HG03460 (cell line): ENCODE measurements at regions not wholly inside any gene's neighbourhood (a gene's known extent, or its start where the extent isn't known, plus 50 kb on each side); places are given as distances from the start of the nearest gene placed in this dataset.
"Not testable (repeated sequence)": the region's sequence is repeated elsewhere in the genome, so short reads cannot be mapped to it uniquely, and the experiment has no call there.

Experiments used
- ATAC-seq: cut with Tn5 transposase; IDR thresholded peaks from one replicate; pipeline ENCODE4 v1.9.1; 2021; ENCODE audit not compliant: unreplicated experiment

DNA sequence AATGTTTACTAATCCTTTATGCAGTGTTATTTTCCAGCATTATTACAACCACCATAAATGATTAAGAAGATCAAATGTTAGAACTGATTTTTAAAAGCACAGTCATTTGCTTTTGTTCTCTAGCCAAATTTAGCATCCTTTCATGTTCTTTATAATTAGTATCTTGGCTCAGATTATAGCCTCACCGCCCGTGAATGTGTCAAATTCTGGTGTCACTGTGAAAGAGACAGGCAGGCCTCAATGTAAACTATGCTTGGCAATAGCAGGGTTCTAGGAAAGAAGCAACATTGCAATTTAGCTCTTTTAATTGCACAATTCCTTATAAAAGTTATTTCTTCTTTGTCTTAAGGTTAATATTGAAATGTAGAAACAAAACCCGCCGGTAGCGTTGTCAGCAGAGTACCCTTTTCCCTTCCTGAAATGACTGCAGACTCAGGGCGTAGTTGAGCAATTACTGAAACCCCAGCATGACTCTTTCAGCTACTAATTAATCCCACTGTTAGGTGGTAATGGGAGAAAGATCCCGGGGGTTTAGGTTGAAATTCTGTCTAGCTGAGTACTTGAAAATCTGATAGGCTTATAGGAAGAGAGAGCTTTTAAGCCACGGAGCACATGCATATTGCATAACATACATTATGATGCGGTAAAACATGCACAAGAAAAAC, 1600.5 kb upstream of the SEL1L start:
- ATAC-seq, result no peak

DNA sequence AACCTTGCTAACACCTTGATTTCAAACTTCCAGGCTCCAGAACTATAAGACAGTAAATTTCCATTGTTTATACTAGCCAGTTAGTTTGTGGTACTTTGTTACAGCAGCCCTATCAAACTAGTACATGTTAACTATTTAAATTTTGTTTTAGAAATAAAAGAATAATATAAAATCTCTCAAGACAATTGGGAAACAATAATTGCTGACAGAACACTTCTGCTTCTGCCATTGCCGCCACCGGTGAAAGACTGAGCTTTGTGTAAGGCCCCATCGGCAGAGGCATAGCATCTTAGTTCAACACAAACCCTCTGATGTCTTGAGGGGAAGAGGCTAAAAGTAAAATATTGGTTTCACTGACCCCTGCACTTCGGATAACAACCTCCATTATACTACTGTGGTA, 1607.1 kb upstream of the SEL1L start:
- ATAC-seq, result no peak

DNA sequence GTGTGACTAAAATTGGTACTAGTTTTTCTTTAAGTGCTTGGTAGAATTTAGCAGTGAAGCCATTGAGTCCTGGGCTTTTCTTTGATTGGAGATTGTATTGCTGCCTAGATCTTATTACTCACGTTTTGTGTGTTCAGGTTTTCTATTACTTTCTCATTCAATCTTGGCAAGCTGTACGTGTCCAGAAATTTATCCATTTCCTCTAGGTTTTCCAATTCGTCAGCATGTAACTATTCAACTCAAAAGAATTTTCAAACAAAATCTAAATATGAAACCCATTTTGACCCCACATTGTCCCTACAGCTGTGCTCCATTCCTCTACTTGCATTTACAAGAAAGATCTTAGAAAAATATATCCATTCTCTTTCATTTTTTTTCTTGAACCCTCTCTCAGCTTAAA, 1613.4 kb upstream of the SEL1L start:
- ATAC-seq, result no peak

DNA sequence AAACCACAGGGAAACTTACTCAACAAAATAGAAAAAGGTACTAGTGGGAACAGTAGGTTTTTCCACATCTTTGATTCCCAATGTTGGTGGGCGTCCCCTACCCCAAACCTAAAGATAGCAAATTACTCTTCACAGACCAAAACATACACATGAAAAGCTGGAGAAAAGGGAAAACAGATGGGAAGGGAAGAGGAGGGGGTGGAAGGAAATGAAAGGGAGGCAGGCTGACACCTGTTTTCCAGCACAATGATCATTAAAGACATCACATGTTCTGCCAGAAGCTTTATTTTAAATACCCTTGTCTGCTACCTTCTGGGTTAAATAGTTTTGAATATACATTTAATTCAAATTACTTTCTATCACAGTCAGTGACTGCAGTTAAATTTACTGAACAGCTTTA, 1617.9 kb upstream of the SEL1L start:
- no peak for ATAC-seq

DNA sequence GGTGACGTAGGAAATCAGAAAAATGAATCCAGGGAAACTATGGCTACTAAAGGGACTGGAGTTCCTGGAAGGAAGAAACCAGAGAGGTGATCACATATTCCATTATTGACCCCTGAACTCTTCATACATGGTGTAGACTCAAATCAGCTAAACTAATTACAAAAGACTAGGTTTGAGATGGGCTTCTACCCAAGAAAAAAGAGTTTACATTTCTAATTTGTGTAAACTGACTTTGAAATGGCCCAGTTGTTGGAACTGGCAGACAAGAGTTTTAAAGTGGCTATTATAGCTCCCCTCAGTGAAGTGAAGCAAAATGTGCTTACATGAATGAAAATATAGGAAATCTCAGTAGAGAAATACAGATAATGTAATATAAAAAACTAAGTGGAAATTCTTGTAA, 1619.4 kb upstream of the SEL1L start:
- no peak for ATAC-seq

DNA sequence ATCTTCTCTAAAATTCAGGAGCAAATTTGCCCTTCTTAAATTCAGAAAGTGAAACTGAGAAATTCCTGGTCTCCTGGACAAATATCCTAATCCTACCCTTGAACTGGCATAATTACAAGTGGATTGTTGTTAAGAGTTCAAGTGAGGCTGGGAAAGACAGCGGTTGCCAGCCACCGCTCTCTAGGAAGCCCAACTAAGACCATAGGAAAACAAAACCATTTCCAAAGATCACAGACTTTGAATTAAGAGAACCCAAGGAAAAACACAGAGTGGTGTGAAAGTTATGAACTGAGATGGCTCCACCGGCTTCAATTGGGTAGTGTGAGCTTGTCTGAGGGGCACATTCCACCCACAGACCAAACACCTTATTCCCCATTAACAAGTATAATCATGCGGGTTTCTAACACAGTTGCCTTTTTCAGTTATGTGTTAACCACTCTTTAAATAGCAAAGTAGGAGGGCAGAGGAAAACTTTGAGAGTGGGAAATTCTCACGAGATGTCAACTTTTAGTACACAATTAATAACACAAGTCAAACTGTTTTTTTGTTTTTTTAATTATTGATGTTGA, 1628.8 kb upstream of the SEL1L start:
- no peak for ATAC-seq

DNA sequence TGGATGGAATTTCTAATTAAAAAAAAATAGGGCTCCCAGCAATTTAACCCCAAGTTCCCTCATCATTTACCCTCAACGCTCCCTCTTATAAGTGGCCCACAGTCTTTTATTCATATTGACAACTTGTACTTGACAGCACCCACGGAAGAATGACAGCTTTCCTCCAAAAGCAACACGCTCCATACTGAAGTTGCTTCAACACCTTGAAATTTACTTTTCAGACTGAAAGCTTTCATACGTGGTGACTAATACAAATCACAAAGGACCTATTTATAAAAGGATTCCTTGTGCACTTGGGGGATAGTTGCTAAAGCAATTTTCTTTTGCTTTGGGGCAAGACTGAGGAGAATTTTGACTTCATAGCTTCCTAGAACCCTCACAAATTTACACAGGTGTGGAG, 1629.4 kb upstream of the SEL1L start:
- ATAC-seq, result no peak

DNA sequence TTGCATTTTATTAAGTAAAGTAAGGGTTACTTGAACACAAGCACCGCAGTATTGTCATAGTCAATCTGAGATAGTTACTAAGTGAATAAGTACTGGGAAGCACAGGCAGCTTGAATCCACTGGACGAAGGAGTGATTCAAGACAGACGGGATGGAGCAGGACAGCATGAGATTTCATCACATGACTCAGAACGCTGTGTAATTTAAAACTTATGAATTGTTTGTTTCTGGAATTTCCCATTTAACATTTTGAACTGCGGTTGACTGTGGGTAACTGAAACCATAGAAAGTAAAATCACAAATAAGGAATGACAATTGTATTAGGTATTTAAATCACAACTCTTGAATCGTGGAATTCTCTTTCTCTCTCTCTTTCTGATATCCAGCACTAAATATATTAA, 1630.4 kb upstream of the SEL1L start:
- ATAC-seq, result no peak

DNA sequence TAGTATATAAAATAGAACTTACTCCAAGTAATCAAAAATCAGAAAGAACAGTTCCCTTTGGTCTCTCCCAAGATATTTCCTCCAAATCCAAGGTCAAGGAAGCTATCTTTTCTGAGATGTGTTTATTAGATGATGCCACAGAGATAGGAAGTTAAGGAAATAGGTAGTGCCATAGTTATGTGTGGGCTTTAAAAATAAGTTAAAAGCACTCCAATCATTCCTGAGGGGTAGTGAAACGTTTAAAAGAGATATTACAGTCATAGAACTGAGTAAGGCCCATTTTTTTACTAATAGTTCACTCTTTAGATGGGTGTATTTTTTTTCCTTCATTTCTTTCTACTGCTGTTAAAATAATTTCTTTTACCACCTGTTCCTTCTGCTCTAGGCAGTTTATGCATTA, 1630.9 kb upstream of the SEL1L start:
- no peak for ATAC-seq

DNA sequence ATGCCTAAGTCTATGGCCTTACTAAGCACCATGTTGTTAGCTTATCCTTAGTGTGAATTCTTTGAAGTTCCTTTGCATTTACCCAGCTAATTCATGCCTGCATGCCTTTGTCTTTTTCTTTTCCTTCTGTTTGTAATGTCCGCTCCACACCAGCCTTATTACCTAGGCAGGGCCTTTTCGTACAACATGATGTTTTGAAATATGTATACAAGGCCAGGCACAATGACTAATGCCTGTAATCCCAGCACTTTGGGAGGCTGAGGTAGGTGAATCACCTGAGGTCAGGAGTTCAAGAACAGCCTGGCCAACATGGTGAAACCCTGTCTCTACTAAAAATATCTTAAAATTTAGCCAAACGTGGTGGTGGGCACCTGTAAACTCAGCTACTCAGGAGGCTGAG, 1636.5 kb upstream of the SEL1L start:
- ATAC-seq, result no peak

DNA sequence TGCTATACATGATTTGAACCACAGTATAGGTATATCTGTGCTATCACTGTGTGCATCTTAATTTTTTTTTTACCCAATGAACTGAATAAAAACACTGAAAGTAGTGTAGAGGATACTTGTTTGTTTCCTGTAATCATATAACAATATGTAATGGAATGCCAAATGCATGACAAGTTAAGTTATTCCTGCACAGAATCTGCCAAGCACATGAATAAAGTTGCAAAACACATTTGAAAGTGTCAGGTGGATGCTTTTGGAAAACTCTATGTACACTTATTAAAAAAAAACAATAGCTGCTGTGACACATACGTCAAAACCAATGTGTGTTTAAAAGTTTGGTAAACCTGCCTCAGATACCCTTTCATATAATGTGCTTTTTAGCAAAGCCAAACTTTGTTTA, 1638.1 kb upstream of the SEL1L start:
- no peak for ATAC-seq

DNA sequence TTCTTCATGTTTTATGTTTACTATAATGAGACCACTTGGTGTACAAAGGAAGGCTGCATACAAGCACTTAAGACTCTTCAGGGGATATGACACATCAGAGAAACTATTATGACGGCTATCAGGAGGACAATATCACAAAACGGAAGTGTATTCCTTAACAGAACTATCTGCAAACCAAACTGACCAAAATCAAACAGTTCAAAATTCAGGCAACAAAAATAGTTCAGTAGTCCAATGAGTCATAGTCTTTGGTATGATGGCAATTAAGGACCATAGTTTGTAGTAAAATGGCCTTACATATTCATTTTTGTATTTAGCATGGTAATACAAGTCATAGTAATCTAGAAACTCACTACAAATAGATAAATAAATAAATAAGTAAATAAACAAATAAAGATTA, 1638.7 kb upstream of the SEL1L start:
- no peak for ATAC-seq

DNA sequence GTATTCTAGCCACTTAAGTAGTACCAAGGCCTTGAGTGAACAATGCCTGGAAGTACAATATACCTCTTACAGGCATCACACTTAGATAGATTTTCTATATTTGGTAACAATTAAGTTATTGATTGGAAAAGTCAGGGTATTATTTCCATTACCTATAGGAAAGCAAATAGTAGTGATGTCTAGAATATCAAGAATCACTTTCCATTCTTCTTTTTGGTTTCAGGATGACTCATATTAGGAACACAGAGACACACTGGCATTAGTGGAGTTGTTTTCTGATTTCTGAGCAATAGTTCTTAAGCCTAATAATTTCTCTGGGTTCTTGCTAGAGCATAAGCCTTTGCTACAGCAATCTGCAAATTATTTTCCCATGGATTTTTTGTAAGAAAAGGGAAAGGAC, 1640.0 kb upstream of the SEL1L start:
- ATAC-seq, result no peak

DNA sequence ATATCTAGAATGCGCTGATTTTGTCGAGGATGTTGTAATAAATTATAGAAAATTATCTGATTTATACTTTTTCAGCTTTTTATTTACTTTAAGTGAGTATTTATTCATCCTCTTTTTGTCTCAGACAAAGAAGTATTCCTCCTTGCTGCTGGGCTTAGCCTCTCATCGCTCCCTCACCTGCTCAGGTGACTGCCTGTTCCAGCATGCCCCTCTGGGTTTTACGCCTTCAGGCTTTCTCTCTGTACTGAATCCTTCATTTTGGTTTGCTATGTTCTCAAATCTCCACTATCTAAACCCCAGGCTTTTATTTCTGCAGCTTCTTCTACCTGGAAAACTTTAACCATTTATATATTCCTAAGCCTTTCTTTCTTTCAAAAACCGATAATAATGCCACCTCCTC, 1650.9 kb upstream of the SEL1L start:
- no peak for ATAC-seq

DNA sequence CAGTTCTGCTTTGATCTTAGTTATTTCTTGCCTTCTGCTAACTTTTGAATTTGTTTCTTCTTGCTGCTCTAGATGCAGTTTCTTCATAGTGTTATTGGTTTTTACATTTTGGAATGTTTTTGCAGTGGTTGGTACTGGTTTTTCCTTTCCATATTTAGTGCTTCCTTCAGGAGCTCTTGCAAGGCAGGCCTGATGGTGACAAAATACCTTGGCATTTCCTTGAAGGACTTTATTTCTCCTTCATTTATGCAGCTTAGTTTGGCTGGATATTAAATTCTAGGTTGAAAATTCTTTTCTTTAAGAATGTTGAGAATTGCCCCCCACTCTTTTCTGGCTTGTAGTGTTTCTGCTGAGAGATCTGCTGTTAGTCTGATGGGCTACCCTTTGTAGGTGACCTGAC, 1654.7 kb upstream of the SEL1L start:
- ATAC-seq, result not testable (repeated sequence)

DNA sequence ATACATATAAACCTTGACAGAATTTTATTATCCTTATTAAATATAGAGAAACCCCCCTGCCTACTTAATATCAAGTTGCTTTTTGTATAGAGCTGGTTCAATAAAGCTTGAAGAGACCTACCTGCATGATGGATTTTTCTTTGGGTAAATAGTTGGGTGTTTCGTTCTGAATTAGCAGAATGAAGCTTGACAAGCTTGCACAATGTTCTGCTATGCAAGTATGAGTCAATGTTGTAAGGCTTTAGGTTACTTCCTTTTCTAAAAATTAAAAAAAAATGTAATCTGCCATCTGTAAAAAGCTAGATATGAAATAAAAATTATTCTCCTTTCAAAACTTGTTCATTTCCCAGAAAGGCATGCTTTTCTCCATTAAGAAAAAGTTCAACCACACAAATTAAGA, 1662.6 kb upstream of the SEL1L start:
- no peak for ATAC-seq

DNA sequence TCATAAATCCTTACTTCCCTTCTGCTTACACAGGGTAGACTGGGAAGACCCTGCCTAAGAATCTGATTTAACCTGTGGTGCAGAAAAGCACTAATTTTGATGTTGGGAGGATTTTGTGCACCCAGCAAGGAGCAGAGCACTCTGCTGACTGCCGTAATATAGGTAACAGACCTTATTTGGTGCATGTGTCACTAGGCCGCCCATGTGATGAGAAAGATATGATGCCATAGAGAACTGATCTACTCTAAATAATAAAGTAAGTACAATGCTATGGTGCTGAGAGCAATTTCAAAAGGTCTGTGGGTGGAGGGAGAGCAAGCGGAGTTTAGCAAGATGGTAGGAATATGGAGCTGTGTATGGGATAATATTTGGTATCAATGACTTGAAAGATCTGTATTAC, 1663.6 kb upstream of the SEL1L start:
- ATAC-seq, result no peak

DNA sequence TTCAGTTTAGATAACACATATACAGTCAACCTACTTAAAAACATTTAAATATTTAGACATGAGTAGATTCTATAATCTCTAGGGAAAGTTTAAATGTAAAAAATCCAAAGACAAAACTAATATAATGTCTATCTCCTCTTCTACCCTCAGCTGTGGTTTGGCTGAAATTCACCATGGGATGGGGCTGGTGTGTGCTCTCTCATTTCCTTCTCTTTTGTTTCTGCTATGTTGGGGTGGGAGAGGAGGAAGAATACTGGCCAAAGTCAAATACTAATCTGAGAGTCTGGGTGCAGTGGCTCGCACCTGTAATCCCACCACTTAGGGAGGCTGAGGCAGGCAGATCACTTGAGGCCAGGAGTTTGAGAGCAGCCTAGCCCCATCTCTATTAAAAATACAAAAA, 1673.9 kb upstream of the SEL1L start:
- ATAC-seq, result no peak

DNA sequence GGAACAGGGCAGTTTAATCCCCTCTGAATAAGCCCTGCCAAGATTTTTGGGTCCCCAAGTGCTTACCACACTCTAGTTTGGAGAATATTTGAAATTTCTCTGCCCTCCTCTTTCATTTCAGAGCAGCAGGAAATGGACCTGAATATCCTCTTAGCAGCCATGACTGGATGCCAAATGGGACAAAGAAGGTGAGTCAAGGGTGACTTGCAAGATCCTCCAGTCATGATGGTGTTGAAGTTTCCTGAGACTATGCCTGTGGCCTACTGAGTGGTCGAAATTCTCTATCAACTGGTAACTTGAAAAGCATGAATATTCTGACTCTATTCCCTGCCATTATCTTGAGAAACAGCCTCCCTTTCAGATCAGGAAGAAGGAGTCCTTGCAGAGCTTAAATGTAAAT, 1674.7 kb upstream of the SEL1L start:
- ATAC-seq, result no peak

DNA sequence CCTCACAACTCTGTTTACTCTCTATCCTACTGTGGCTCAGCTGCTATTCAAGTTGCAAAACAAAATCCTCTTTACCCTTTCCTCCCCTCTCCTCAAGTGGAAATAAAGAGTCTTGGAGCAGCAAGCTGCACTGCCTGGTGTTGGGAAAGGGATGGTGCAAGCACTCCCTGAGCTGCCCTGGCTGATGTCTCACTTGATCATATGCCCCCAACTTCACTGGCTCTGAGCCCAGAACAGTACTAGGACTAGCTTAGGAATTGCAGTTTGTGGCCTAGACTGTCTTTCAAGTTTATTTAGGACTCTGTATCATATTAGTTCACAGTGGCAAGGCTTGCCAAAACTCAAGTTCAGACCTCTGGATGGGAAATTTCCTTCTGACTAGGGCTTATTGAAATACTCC, 1683.8 kb upstream of the SEL1L start:
- no peak for ATAC-seq

DNA sequence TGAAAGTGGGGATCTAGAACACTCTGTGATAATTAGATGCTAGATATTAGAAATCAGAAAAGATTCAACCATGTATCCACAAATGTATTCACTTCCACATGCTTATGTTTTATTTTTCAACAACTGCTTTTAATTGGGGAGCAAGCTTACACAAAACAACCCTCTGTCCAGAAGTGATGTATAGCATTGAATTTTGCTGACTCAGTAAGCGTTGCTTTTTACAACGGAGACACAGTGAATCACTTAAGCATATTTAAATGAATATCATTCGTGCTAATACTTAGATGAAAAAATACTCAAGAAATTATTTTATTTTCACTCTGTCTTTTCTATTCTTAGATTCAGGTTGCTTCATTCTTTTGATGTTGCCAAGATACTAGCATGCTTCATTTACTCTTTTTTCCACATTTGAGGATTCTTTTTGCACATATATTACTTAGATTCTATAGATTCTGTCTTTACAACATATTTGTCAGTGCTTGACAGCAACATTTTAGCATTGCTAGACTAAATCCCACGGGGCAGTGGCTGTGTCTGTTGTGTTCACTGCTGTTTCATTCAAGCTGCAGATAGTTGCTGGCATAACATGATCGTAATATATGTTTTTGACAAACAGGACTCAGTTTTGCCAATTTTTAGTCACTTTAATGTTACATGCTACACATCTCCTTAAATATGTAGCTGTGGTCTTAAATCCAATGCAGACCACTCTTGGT, 1714.4 kb upstream of the SEL1L start:
- no peak for ATAC-seq

DNA sequence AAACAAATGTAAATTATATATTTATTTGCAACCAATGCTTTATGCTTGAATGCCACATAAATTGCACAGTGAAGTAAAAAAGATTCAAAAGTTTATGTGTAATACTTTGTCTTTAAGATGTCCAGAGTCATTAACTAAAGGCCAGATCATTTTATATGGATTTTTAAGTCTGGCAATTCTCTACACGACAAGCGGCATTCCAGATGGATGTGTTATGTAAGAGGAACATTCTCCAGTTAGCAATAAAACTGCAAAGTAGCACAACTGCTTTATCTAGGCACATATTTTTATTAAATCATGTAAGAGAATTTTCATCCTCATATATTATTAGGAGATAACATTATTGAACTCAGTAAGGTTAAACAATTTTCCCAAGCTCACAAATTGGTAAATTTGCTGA, 1717.7 kb upstream of the SEL1L start:
- ATAC-seq, result no peak

DNA sequence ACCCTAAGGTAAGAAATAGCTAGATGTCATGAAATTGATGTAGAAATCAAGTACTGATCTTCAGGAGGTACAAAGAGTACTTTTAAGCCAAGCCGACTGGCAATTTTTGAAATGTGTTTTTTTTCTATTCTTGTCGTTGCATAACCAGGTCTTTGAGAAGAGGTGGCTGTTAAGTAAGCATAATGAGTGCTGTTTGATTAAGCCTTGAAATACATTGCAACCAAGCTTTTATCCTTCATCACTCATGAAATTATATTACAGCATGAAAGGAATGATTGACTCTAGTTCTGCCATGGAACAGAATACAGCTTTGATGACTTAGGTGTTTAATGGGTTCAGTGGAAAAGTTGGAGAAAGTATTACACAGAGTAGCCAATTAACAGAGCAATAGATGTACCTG, 1720.2 kb upstream of the SEL1L start:
- ATAC-seq, result no peak
